ENCODE measurements at regions not wholly inside any gene's neighbourhood (a gene's known extent, or its start where the extent isn't known, plus 50 kb on each side); places are given as distances from the start of the nearest gene placed in this dataset.

DNA sequence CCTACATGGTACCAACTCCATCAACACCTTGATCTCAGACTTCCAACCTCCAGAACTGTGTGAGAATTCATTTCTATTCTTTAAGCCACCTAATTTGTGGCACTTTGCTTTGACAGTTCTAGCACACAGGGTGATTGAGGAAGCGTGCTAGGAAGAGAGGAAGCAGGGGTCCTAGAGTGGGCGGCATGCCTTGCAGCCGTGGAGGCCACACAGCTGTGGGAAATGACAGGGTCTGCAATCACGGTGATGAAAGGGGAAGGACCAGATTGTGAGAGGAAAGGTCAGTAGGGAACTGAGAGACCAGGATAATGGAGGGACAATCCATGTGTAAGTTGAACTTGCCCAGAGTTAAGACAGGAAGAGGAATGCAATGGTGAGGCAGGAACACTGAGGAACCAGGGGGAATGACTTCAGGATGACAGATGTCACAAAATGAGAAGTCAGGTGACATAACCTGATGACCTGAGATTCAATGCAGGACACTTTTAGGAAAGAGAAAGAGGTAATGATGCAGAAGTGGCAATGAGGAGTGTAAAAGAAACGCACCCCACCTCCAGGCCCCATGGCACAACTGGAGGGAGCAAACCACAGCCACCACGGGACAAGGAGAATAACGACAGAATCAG lies 87.3 kb upstream of the PIK3CG start:
- Mint-ChIP-seq H3K36me3 (ENCODE audit: low read depth) (no peaks in the 10 kb centered on the region), H3K27me3 (ENCODE audit: insufficient read depth) (peaks cover 3% of the 10 kb centered on the region), H3K4me1 (peaks cover 4% of the 10 kb centered on the region), H3K4me3 (no peak overlapping the region), H3K9me3 (no peaks in the 10 kb centered on the region), H3K27ac (no peak overlapping the region)
- H3K27me3 ChIP-seq (ENCODE audit: control insufficient read depth, insufficient read depth, low read length, poor library complexity, severe bottlenecking), result no peaks in the 10 kb centered on the region
- no peak overlapping the region for H3K4me3 ChIP-seq (ENCODE audit: low read length)
- H3K4me1 ChIP-seq (ENCODE audit: control insufficient read depth, insufficient read depth, low read length), result peaks cover 10% of the 10 kb centered on the region
- no peak for TF ChIP-seq CTCF (conservative IDR thresholded peaks at IDR 0.05)
- WGBS, 2 experiments (ENCODE audit: insufficient coverage in 1 of 2, insufficient read length in 1 of 2), result 90 to 92% methylated on average over 7 of the region's 7 CpGs
- H3K9ac ChIP-seq (ENCODE audit: extremely low read depth, low read length, poor library complexity, severe bottlenecking), result no peak overlapping the region
- no peak overlapping the region for H3K27ac ChIP-seq (ENCODE audit: low read depth, low read length)
- no peak for DNase-seq
- peaks cover 6% of the 10 kb centered on the region for H3K9me3 ChIP-seq (ENCODE audit: control insufficient read depth, low read length)
- no peaks in the 10 kb centered on the region for H3K36me3 ChIP-seq (ENCODE audit: control insufficient read depth, insufficient read depth, low read length)

GRCh38 chr7:106778656-106779250 lies 86.3 kb upstream of the PIK3CG start:
- H3K9me3 Mint-ChIP-seq, result no peaks in the 10 kb centered on the region

GRCh38 chr7:106779877-106780276 lies 85.2 kb upstream of the PIK3CG start:
- peaks cover 7% of the 10 kb centered on the region for H3K4me1 ChIP-seq (ENCODE audit: control insufficient read depth, insufficient read depth, low read length)
- Mint-ChIP-seq H3K4me1 (peaks cover 4% of the 10 kb centered on the region), H3K4me3 (no peak overlapping the region), H3K36me3 (ENCODE audit: low read depth) (no peaks in the 10 kb centered on the region), H3K27me3 (ENCODE audit: insufficient read depth) (peaks cover 3% of the 10 kb centered on the region), H3K27ac (no peak overlapping the region), H3K9me3 (no peaks in the 10 kb centered on the region)
- no peak overlapping the region for H3K9ac ChIP-seq (ENCODE audit: extremely low read depth, low read length, poor library complexity, severe bottlenecking)
- H3K4me3 ChIP-seq (ENCODE audit: low read length), result no peak overlapping the region
- TF ChIP-seq CTCF (conservative IDR thresholded peaks at IDR 0.05), result peak; percentile 76
- no peaks in the 10 kb centered on the region for H3K36me3 ChIP-seq (ENCODE audit: control insufficient read depth, insufficient read depth, low read length)
- no peaks in the 10 kb centered on the region for H3K27me3 ChIP-seq (ENCODE audit: control insufficient read depth, insufficient read depth, low read length, poor library complexity, severe bottlenecking)
- H3K27ac ChIP-seq (ENCODE audit: low read depth, low read length), result no peak overlapping the region
- H3K9me3 ChIP-seq (ENCODE audit: control insufficient read depth, low read length), result no peaks in the 10 kb centered on the region
- WGBS, 2 experiments (ENCODE audit: insufficient coverage in 1 of 2, insufficient read length in 1 of 2), result 93 to 100% methylated on average over 2 to 4 of the region's 4 CpGs
- DNase-seq, result peak; percentile 86

More at GRCh38 chr7:106778656-106779250, 86.3 kb upstream of the PIK3CG start:
- Histone ChIP-seq H3K4me3 (ENCODE audit: low read length) (no peak overlapping the region), H3K27me3 (ENCODE audit: control insufficient read depth, insufficient read depth, low read length, poor library complexity, severe bottlenecking) (no peaks in the 10 kb centered on the region), H3K9ac (ENCODE audit: extremely low read depth, low read length, poor library complexity, severe bottlenecking) (no peak overlapping the region), H3K9me3 (ENCODE audit: control insufficient read depth, low read length) (peaks cover 6% of the 10 kb centered on the region), H3K27ac (ENCODE audit: low read depth, low read length) (no peak overlapping the region), H3K36me3 (ENCODE audit: control insufficient read depth, insufficient read depth, low read length) (no peaks in the 10 kb centered on the region), H3K4me1 (ENCODE audit: control insufficient read depth, insufficient read depth, low read length) (peaks cover 10% of the 10 kb centered on the region)
- DNase-seq, result no peak
- WGBS, 2 experiments (ENCODE audit: insufficient coverage in 1 of 2, insufficient read length in 1 of 2), result 90 to 100% methylated on average over 1 to 2 of the region's 2 CpGs
- Mint-ChIP-seq H3K27me3 (ENCODE audit: insufficient read depth) (peaks cover 3% of the 10 kb centered on the region), H3K27ac (no peak overlapping the region), H3K4me1 (peaks cover 4% of the 10 kb centered on the region), H3K36me3 (ENCODE audit: low read depth) (no peaks in the 10 kb centered on the region), H3K4me3 (no peak overlapping the region)
- no peak for TF ChIP-seq CTCF (conservative IDR thresholded peaks at IDR 0.05)
